GM18498 (cell line): ENCODE measurements at regions not wholly inside any gene's neighbourhood (a gene's known extent, or its start where the extent isn't known, plus 50 kb on each side); places are given as distances from the start of the nearest gene placed in this dataset.

Source experiments
- ATAC-seq: cut with Tn5 transposase; IDR thresholded peaks from one replicate; pipeline ENCODE4 v1.9.1; 2021; ENCODE audit warnings: mild to moderate bottlenecking, moderate library complexity; ENCODE audit not compliant: unreplicated experiment

GRCh38 chr18:28409811-28410210, 232.9 kb upstream of the CDH2 start:
- ATAC-seq = no peak

- ATAC-seq = no peak
These were observed 231.6 kb upstream of the CDH2 start for GRCh38 chr18:28408528-28408927.

GRCh38 chr18:28407681-28408080, 230.8 kb upstream of the CDH2 start:
- ATAC-seq = no peak

DNA sequence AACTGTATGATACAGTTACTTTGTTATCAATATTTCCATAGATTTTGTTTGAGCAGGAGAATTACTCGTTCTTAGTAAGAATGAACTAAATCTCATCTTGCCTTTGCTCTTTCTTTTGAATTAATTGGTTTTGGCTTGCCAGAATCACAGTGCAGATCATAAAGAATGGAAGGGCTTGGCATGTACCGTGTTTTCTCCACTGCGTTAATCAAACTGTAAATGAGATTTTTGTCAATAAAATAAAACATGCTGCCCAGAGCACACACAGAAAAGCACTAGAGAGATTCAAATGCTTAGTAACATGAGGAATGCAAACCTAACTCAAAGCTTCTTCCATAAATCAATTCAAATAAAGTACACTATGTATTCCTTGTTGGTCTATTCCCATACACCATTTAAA, 229.6 kb upstream of the CDH2 start:
- ATAC-seq = no peak

- no peak for ATAC-seq
These were observed 227.8 kb upstream of the CDH2 start for GRCh38 chr18:28404694-28405093.

GRCh38 chr18:28399781-28400362, 222.9 kb upstream of the CDH2 start:
- ATAC-seq = no peak

DNA sequence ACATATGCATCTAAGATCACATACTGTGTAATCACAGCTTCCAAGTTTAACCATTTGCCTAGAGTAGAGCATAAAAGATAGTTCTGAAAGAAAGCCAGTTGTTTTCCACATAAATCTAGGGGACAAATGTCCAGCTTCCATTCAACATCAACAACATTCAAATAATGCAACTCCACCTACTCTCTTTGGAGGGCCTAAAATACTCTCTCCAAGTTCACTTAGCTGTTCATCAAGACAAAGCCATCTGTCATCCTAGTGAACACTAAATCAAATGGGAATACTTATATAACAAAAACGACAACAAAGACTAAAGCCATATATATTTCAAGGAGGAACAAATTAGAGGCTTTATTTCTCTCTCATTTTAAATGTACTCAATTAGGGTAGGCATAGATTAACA, 221.5 kb upstream of the CDH2 start:
- no peak for ATAC-seq

GRCh38 chr18:28390022-28390421, 213.1 kb upstream of the CDH2 start:
- ATAC-seq = no peak

- no peak for ATAC-seq
These were observed 205.4 kb upstream of the CDH2 start for GRCh38 chr18:28382215-28382879.

DNA sequence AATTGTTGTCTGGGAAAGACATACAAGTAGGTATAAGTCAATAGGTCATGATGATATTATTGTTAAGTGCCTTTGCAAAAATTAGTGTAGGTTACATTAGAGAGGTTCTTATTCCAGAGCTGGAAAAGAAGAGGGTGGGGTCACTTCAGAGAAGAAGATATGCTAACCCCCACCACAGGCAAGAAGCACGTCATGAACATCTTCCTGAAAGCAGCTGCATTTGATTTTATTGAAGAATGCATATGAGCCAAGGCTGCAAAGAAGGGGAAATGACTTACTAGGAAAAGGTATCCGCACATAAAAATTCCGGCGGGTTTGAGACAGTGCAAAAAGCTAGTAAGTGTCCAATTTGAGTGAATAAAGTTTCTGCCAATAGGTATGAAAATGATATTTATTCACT, 195.3 kb upstream of the CDH2 start:
- ATAC-seq = no peak

- ATAC-seq = no peak
These were observed 189.7 kb upstream of the CDH2 start for GRCh38 chr18:28366676-28367075.

DNA sequence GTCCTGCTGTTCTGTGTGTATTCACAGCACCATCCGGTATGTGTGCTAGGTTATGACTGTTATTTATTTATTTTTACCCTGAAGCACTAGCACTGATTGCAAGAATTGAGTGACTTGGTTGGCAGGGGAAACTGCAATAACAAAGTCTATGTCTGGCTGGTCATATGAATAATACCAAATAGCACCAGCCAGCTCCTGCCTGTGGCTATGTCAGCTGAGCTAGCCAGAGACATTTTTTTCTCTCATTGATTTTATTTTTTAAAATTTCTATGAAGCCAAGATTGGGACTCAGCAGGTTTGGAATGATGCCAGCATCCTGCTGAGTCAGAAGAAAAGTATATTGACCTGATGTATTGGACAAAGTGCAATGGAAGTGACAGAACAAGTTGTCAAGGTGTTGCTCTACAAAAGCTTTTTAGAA, 188.5 kb upstream of the CDH2 start:
- ATAC-seq = no peak

- ATAC-seq = no peak
These were observed 186.2 kb upstream of the CDH2 start for GRCh38 chr18:28363124-28363523.

DNA sequence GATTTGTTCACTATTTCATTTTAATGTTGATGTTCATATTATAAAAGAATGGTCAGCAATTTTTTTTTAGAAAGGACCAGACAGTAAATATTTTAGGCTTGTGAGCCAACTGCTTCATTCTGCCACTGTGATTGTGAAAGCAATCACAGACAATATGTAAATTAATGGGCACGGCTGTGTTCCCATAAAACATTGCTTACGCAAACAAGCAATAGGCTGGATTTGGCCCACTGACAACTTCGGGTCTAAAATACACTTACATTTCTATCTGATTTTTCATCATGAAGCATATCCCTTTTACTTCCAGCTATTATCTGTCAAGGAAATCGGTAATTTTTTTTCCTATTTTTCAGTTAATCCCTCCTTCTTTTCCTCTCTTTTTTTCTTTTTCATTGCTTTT, 182.2 kb upstream of the CDH2 start:
- ATAC-seq = no peak

DNA sequence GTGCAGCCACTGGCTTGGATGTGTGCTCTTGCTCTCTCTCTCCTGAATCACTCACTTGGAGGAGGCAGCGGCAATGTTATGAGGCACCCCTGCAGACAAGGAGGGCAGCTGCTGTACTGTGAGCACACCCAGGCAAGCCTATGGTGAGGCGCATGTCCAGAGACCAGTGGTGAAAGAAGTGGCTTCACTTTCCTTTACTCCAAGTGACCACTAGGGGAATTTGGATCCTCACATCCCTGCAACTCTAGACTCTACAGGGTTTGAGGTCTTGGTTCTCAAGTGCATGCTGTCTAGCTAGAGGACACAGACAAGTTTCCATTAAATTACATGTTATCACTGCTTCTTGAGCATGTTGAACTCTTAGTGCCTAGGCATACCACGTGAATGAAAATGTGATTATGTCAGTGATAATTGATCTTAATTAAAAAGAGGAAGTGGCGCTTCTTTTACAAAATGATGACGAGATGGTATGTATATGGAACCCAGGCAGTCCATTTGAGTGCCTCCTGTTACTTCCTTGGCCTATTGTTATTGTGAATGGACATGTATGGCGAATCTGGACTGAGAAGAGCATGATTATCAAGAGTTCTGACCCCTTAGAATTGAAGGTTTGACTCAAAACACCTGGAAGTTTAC, 181.0 kb upstream of the CDH2 start:
- no peak for ATAC-seq

DNA sequence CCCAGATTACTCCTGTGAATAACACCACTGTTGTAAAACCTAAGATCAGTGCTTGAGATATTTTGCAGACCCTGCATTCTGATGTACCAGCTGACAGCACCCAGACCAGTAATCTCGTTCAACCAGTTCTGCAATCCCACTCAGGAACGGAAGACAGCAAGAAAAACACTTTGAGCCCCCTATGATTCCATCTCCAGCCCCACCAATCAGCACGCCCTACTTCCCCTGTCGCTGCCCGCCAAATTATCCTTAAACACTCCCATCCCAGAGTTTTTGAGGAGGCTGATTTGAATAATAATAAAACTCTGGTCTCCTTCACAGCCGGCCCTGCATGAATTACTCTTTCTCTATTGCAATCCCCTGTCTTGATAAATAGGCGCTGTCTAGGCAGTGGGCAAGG, 173.9 kb upstream of the CDH2 start:
- ATAC-seq = no peak

GRCh38 chr18:28342231-28342630, 165.3 kb upstream of the CDH2 start:
- ATAC-seq = no peak

- ATAC-seq = no peak
These were observed 161.4 kb upstream of the CDH2 start for GRCh38 chr18:28338316-28338715.

GRCh38 chr18:28334516-28334915, 157.6 kb upstream of the CDH2 start:
- ATAC-seq = no peak

GRCh38 chr18:28332071-28332470, 155.1 kb upstream of the CDH2 start:
- ATAC-seq = no peak

DNA sequence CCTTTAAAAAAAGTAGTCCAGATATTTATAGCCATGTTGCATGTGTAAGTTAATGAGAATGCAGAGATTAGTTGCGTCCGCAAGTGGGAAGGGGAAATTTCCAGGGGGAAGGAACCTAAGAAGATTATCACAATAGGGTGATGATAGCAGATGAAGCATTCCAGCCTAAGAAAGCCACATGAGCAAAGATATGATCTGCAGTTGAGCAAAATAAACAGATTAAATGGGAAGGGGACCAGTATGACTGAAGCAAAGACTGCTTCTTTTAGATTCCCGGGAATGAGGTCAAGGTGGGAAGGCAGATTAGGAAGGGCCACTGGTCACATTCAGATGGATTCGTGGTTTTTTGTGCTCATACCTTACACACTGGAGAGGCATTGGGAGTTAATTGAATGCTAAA, 154.6 kb upstream of the CDH2 start:
- no peak for ATAC-seq

GRCh38 chr18:28313602-28314001, 136.7 kb upstream of the CDH2 start:
- no peak for ATAC-seq

- ATAC-seq = no peak
These were observed 111.9 kb upstream of the CDH2 start for GRCh38 chr18:28288784-28289183.
